MM.1S (cell line): ENCODE measurements at regions not wholly inside any gene's neighbourhood (a gene's known extent, or its start where the extent isn't known, plus 50 kb on each side); places are given as distances from the start of the nearest gene placed in this dataset.

ENCODE experiments used
- DNase-seq: peaks from one replicate; pipeline ENCODE4 v3.0.0-alpha.2; 2015
- H2AFZ ChIP-seq: fragments of 300-600 bp; sonication (generic); 2 replicates; pipeline ENCODE4 v1.6.0; 2016; ENCODE audit warnings: antibody characterized with exemption, low read length
- H3F3A ChIP-seq: fragments of 300-600 bp; sonication (generic); 2 replicates; pipeline ENCODE4 v1.6.1; 2016; ENCODE audit warnings: mild to moderate bottlenecking, antibody characterized with exemption, low read length, moderate library complexity, mixed read lengths; ENCODE audit not compliant: insufficient read depth
- H3K27ac ChIP-seq: fragments of 300-600 bp; sonication (generic); 2 replicates; pipeline ENCODE4 v1.5.1; 2016; ENCODE audit warnings: mild to moderate bottlenecking, low read length
- H3K27me3 ChIP-seq: fragments of 300-600 bp; sonication (generic); replicated peaks from 2 replicates; pipeline ENCODE4 v1.6.0; 2016; ENCODE audit warnings: low read length; ENCODE audit not compliant: insufficient read depth
- H3K36me3 ChIP-seq: fragments of 300-600 bp; sonication (generic); replicated peaks from 2 replicates; pipeline ENCODE4 v1.6.1; 2016; ENCODE audit warnings: mild to moderate bottlenecking, low read length, mixed read lengths; ENCODE audit not compliant: insufficient read depth
- H3K4me1 ChIP-seq: fragments of 300-600 bp; sonication (generic); 2 replicates; pipeline ENCODE4 v1.6.1; 2016; ENCODE audit warnings: low read length, mixed read lengths
- H3K4me2 ChIP-seq: fragments of 300-600 bp; sonication (generic); 2 replicates; pipeline ENCODE4 v1.6.0; 2016; ENCODE audit warnings: low read depth, low read length
- H3K4me3 ChIP-seq: fragments of 300-600 bp; sonication (generic); 2 replicates; pipeline ENCODE4 v1.5.1; 2016; ENCODE audit warnings: low read length, mixed read lengths
- H3K79me2 ChIP-seq: fragments of 300-600 bp; sonication (generic); 2 replicates; pipeline ENCODE4 v1.6.1; 2016; ENCODE audit warnings: mixed run types, low read length, mixed read lengths
- H3K9ac ChIP-seq: fragments of 300-600 bp; sonication (generic); 2 replicates; pipeline ENCODE4 v1.6.1; 2016; ENCODE audit warnings: low read length, mixed read lengths
- H3K9me2 ChIP-seq: fragments of 300-600 bp; sonication (generic); replicated peaks from 2 replicates; pipeline ENCODE4 v1.6.1; 2016; ENCODE audit warnings: mild to moderate bottlenecking, low read length, mixed read lengths; ENCODE audit not compliant: insufficient read depth
- H3K9me3 ChIP-seq: fragments of 300-600 bp; sonication (generic); replicated peaks from 2 replicates; pipeline ENCODE4 v1.6.1; 2016; ENCODE audit warnings: mild to moderate bottlenecking, low read length, mixed read lengths; ENCODE audit not compliant: insufficient read depth
- H4K20me1 ChIP-seq: fragments of 300-600 bp; sonication (generic); 2 replicates; pipeline ENCODE4 v1.6.1; 2016; ENCODE audit warnings: mild to moderate bottlenecking, low read length, moderate library complexity, mixed read lengths; ENCODE audit not compliant: insufficient read depth
- CTCF ChIP-seq: fragments of 300-600 bp; sonication (generic); IDR thresholded peaks from 2 replicates; pipeline ENCODE4 v1.5.1; 2016; ENCODE audit warnings: antibody characterized with exemption, low read length, mixed read lengths
- EZH2 ChIP-seq: fragments of 300-600 bp; sonication (generic); optimal IDR thresholded peaks from 2 replicates; pipeline ENCODE3; 2017; ENCODE audit warnings: low read depth, mild to moderate bottlenecking, antibody characterized with exemption, low read length, mixed read lengths
- EZH2phosphoT487 ChIP-seq: fragments of 300-600 bp; sonication (generic); IDR thresholded peaks from 2 replicates; pipeline ENCODE4 v1.6.1; 2018; ENCODE audit warnings: antibody characterized with exemption, low read length

DNA sequence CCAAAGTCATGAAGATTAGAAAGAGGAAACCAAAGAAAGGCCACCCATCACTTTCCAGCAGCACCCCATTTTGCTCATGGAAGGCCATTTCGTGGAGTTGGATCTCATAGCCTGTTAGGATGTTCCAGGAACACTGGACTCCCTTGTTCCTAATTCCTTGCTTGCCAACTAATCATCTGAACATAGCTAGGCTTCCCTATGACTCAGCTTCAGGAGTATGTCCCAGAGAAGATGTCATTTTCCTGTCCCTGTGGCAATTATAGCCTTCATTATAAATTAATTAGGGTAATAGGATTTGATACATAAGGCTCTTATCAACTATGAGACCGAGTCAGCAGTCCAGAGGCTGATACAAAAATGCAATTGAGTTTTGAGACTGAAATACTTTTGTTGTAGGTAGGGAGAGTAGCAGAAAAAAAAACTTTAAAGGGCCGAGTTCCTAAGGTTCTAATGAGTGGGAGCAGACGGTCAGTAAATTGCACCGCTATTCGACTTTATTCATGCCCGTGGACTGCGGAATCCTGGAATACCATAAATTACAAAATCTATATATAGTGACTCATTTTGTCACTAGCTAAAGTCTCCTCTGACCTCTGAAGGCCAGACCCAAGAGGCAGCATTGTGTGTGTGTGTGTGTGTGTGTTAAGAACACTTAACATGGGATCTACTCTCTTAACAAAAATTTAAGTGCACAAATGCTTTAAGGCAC is 311.8 kb downstream of the FBXO15 start:
- Histone ChIP-seq H4K20me1 (no peaks in the 10 kb centered on the region), H3K4me1 (no peaks in the 10 kb centered on the region), H3F3A (no peaks in the 10 kb centered on the region), H3K4me2 (no peak overlapping the region), H3K27me3 (no peaks in the 10 kb centered on the region), H2AFZ (no peak overlapping the region), H3K4me3 (no peak overlapping the region), H3K36me3 (no peaks in the 10 kb centered on the region), H3K9me2 (no peaks in the 10 kb centered on the region), H3K27ac (no peak overlapping the region), H3K9ac (no peak overlapping the region), H3K9me3 (no peaks in the 10 kb centered on the region), H3K79me2 (no peaks in the 10 kb centered on the region)
- no peak for TF ChIP-seq EZH2
- TF ChIP-seq EZH2phosphoT487 = no peak
- TF ChIP-seq CTCF = no peak
- DNase-seq = no peak

DNA sequence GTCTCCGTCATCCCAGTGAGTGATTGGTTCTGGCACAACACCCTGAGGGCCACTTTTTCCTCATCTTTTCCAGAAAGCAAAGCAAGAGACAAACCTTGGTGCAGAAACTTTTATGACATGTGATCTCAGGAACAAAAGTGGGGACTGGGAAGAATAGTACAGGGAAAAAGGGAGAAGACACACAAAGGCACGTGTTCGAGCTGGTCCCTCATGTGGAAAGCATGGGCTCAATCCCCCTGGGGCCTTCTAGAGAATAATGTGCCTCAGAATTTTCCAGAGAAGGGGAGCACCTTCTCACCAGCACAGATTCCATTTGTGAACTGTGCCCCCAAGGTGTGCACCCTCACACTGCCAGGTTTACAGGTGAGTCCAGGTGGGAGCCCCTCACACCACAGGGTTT is 312.6 kb downstream of the FBXO15 start:
- Histone ChIP-seq H3F3A (no peaks in the 10 kb centered on the region), H4K20me1 (no peaks in the 10 kb centered on the region), H3K4me1 (no peaks in the 10 kb centered on the region), H3K4me2 (no peak overlapping the region), H3K36me3 (no peaks in the 10 kb centered on the region), H3K79me2 (no peaks in the 10 kb centered on the region), H3K4me3 (no peak overlapping the region), H3K9ac (no peak overlapping the region), H3K9me3 (no peaks in the 10 kb centered on the region), H2AFZ (no peak overlapping the region), H3K9me2 (no peaks in the 10 kb centered on the region), H3K27ac (no peak overlapping the region), H3K27me3 (no peaks in the 10 kb centered on the region)
- DNase-seq = no peak
- TF ChIP-seq EZH2 (no peak), EZH2phosphoT487 (no peak), CTCF (no peak)

DNA sequence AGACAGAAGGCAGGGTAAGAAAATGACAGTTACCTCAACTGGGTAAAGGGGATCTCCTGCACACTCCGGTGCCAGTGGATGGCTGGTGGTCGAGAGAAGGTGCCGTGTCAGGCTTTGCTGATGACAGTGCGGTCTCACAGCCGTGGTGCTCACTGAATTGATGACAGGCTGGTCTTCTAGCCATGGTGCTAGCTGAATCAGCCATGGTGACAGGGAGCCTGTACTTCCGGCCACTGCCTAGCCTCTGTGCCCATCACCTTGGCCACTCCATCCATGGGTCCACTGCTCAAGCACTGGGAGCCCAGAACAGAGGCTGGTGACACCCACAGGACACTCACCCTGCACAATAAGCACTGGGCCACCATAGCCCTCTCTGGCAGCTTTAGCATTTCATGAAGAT is 315.9 kb downstream of the FBXO15 start:
- H2AFZ ChIP-seq = no peak overlapping the region
- no peaks in the 10 kb centered on the region for H3K9me2 ChIP-seq
- H3K9ac ChIP-seq = no peak overlapping the region
- H3K4me1 ChIP-seq = no peaks in the 10 kb centered on the region
- no peak overlapping the region for H3K4me3 ChIP-seq
- no peaks in the 10 kb centered on the region for H4K20me1 ChIP-seq
- TF ChIP-seq EZH2phosphoT487 = no peak
- no peak for TF ChIP-seq EZH2
- TF ChIP-seq CTCF = no peak
- no peaks in the 10 kb centered on the region for H3K27me3 ChIP-seq
- no peaks in the 10 kb centered on the region for H3F3A ChIP-seq
- no peaks in the 10 kb centered on the region for H3K79me2 ChIP-seq
- DNase-seq = no peak
- no peaks in the 10 kb centered on the region for H3K36me3 ChIP-seq
- H3K9me3 ChIP-seq = no peaks in the 10 kb centered on the region
- no peak overlapping the region for H3K4me2 ChIP-seq
- no peak overlapping the region for H3K27ac ChIP-seq
